Neural crest cell (in vitro differentiated cells): ENCODE measurements at regions not wholly inside any gene's neighbourhood (a gene's known extent, or its start where the extent isn't known, plus 50 kb on each side); places are given as distances from the start of the nearest gene placed in this dataset.

Experiments used
- DNase-seq: peaks from one replicate; pipeline ENCODE4 v3.0.0; 2021; ENCODE audit warnings: low read depth, mixed read lengths, low spot score
- H3K27ac Mint-ChIP-seq: one replicate; pipeline ENCODE4 v1.8.0; 2021; ENCODE audit warnings: mild to moderate bottlenecking, mixed read lengths; ENCODE audit not compliant: unreplicated experiment
- H3K27me3 Mint-ChIP-seq: 2 replicates; pipeline ENCODE4 v1.8.0; 2021; ENCODE audit warnings: low read depth, mild to moderate bottlenecking, mixed read lengths
- H3K36me3 Mint-ChIP-seq: 2 replicates; pipeline ENCODE4 v1.8.0; 2021; ENCODE audit warnings: low read depth, mild to moderate bottlenecking, mixed read lengths
- H3K4me1 Mint-ChIP-seq: 2 replicates; pipeline ENCODE4 v1.8.0; 2021; ENCODE audit warnings: mixed read lengths
- H3K4me3 Mint-ChIP-seq: one replicate; pipeline ENCODE4 v1.8.0; 2021; ENCODE audit warnings: mild to moderate bottlenecking, mixed read lengths
- H3K9me3 Mint-ChIP-seq: 2 replicates; pipeline ENCODE4 v1.8.0; 2021; ENCODE audit warnings: mixed read lengths
- CTCF ChIP-seq: fragments of 200-600 bp; sonication (generic); conservative IDR thresholded peaks from 2 replicates; pipeline ENCODE4 v1.5.0; 2021; ENCODE audit warnings: antibody characterized with exemption, mild to moderate bottlenecking

- Mint-ChIP-seq H3K27me3 (peaks cover 6% of the 10 kb centered on the region), H3K36me3 (peaks cover 10% of the 10 kb centered on the region), H3K4me1 (peaks cover 16% of the 10 kb centered on the region), H3K9me3 (peaks cover 11% of the 10 kb centered on the region), H3K4me3 (no peak overlapping the region), H3K27ac (no peak overlapping the region)
- TF ChIP-seq CTCF: no peak
- no peak for DNase-seq
Observed at GRCh38 chr14:98599082-98599481, 672.9 kb downstream of the BCL11B start.

- no peak overlapping the region for H3K27ac Mint-ChIP-seq
- no peaks in the 10 kb centered on the region for H3K36me3 Mint-ChIP-seq
- no peak overlapping the region for H3K4me3 Mint-ChIP-seq
- H3K9me3 Mint-ChIP-seq: peaks cover 2% of the 10 kb centered on the region
- DNase-seq: no peak
- H3K27me3 Mint-ChIP-seq: peaks cover 3% of the 10 kb centered on the region
- H3K4me1 Mint-ChIP-seq: peaks cover 6% of the 10 kb centered on the region
- TF ChIP-seq CTCF: no peak
Observed at GRCh38 chr14:98602983-98603382, 669.0 kb downstream of the BCL11B start.

- Mint-ChIP-seq H3K9me3 (no peaks in the 10 kb centered on the region), H3K27me3 (peaks cover 3% of the 10 kb centered on the region), H3K4me3 (no peak overlapping the region), H3K36me3 (no peaks in the 10 kb centered on the region), H3K27ac (no peak overlapping the region), H3K4me1 (peaks cover 10% of the 10 kb centered on the region)
- no peak for TF ChIP-seq CTCF
- no peak for DNase-seq
Observed at GRCh38 chr14:98605043-98605442, 667.0 kb downstream of the BCL11B start.

- Mint-ChIP-seq H3K4me3 (no peak overlapping the region), H3K27ac (peak overlapping the region; percentile 20)
- no peak for TF ChIP-seq CTCF
Observed at GRCh38 chr14:98606041-98606640, 665.9 kb downstream of the BCL11B start.

GRCh38 chr14:98606816-98607215, 665.2 kb downstream of the BCL11B start:
- H3K36me3 Mint-ChIP-seq: no peaks in the 10 kb centered on the region
- peaks cover 3% of the 10 kb centered on the region for H3K27me3 Mint-ChIP-seq
- DNase-seq: no peak
- H3K27ac Mint-ChIP-seq: peak overlapping the region; percentile 20
- H3K9me3 Mint-ChIP-seq: no peaks in the 10 kb centered on the region
- H3K4me1 Mint-ChIP-seq: peaks cover 10% of the 10 kb centered on the region
- no peak overlapping the region for H3K4me3 Mint-ChIP-seq
- no peak for TF ChIP-seq CTCF

More at GRCh38 chr14:98606041-98606640, 665.9 kb downstream of the BCL11B start:
- DNase-seq: no peak
- Mint-ChIP-seq H3K36me3 (no peaks in the 10 kb centered on the region), H3K9me3 (no peaks in the 10 kb centered on the region), H3K4me1 (peaks cover 10% of the 10 kb centered on the region), H3K27me3 (peaks cover 3% of the 10 kb centered on the region)
